DOHH2 (cell line): ENCODE measurements at regions not wholly inside any gene's neighbourhood (a gene's known extent, or its start where the extent isn't known, plus 50 kb on each side); places are given as distances from the start of the nearest gene placed in this dataset.

Experiments used
- H3F3A ChIP-seq: fragments of 200-600 bp; sonication (generic), shearing (Covaris generic); 2 replicates; pipeline ENCODE4 v1.6.0; 2016; ENCODE audit warnings: antibody characterized with exemption, mild to moderate bottlenecking; ENCODE audit not compliant: control insufficient read depth, insufficient read depth
- H3K27ac ChIP-seq: fragments of 200-600 bp; sonication (generic); 2 replicates; pipeline ENCODE4 v1.5.1; 2014; ENCODE audit warnings: low read depth, mild to moderate bottlenecking, low read length, moderate library complexity
- H3K27me3 ChIP-seq: fragments of 200-600 bp; sonication (generic); 2 replicates; pipeline ENCODE4 v1.6.1; 2014; ENCODE audit warnings: mild to moderate bottlenecking, low read length, mixed read lengths; ENCODE audit not compliant: control insufficient read depth
- H3K36me3 ChIP-seq: fragments of 200-600 bp; sonication (generic); 2 replicates; pipeline ENCODE4 v1.6.1; 2014; ENCODE audit warnings: mild to moderate bottlenecking, low read length, moderate library complexity, mixed read lengths; ENCODE audit not compliant: control insufficient read depth
- H3K4me1 ChIP-seq: fragments of 200-600 bp; sonication (generic); 2 replicates; pipeline ENCODE4 v1.6.1; 2014; ENCODE audit warnings: mild to moderate bottlenecking, low read length, mixed read lengths; ENCODE audit not compliant: control insufficient read depth
- H3K4me2 ChIP-seq: fragments of 200-600 bp; sonication (generic); 2 replicates; pipeline ENCODE4 v1.6.0; 2014; ENCODE audit warnings: mild to moderate bottlenecking, low read length, moderate library complexity
- H3K4me3 ChIP-seq: fragments of 200-600 bp; sonication (generic); 2 replicates; pipeline ENCODE4 v1.5.1; 2014; ENCODE audit warnings: mild to moderate bottlenecking, low read length, mixed read lengths
- H3K79me2 ChIP-seq: fragments of 200-600 bp; sonication (generic); 2 replicates; pipeline ENCODE4 v1.6.1; 2014; ENCODE audit warnings: mild to moderate bottlenecking, low read length, mixed read lengths; ENCODE audit not compliant: control insufficient read depth
- H3K9me2 ChIP-seq: fragments of 200-600 bp; sonication (generic); replicated peaks from 2 replicates; pipeline ENCODE4 v1.6.1; 2014; ENCODE audit warnings: mild to moderate bottlenecking, low read length, mixed read lengths; ENCODE audit not compliant: control insufficient read depth
- H3K9me3 ChIP-seq: fragments of 200-600 bp; sonication (generic); 2 replicates; pipeline ENCODE4 v1.6.1; 2014; ENCODE audit warnings: antibody characterized with exemption, low read length, mixed read lengths; ENCODE audit not compliant: control insufficient read depth, insufficient read depth
- H4K20me1 ChIP-seq: fragments of 200-600 bp; sonication (generic); 2 replicates; pipeline ENCODE4 v1.6.0; 2014; ENCODE audit warnings: low read depth, mild to moderate bottlenecking, antibody characterized with exemption, low read length, moderate library complexity; ENCODE audit not compliant: control insufficient read depth, insufficient read depth
- CTCF ChIP-seq: fragments of 200-600 bp; sonication (generic); IDR thresholded peaks from one replicate; pipeline ENCODE4 v1.5.1; 2014; ENCODE audit warnings: antibody characterized with exemption, mild to moderate bottlenecking, low read depth, low read length; ENCODE audit not compliant: poor library complexity, severe bottlenecking
- EZH2phosphoT487 ChIP-seq: fragments of 200-600 bp; sonication (generic); IDR thresholded peaks from 2 replicates; pipeline ENCODE4 v1.6.1; 2017; ENCODE audit warnings: borderline replicate concordance, mild to moderate bottlenecking, antibody characterized with exemption, low read length, moderate library complexity, mixed read lengths

- no peaks in the 10 kb centered on the region for H3K9me3 ChIP-seq
- H3K79me2 ChIP-seq, result no peaks in the 10 kb centered on the region
- no peaks in the 10 kb centered on the region for H4K20me1 ChIP-seq
- no peaks in the 10 kb centered on the region for H3K9me2 ChIP-seq
- no peaks in the 10 kb centered on the region for H3K27me3 ChIP-seq
- no peak overlapping the region for H3K27ac ChIP-seq
- TF ChIP-seq CTCF (no peak), EZH2phosphoT487 (no peak)
- no peak overlapping the region for H3K4me3 ChIP-seq
- H3F3A ChIP-seq, result no peaks in the 10 kb centered on the region
- H3K4me1 ChIP-seq, result no peaks in the 10 kb centered on the region
- H3K36me3 ChIP-seq, result no peaks in the 10 kb centered on the region
- no peak overlapping the region for H3K4me2 ChIP-seq
Measured at GRCh38 chr16:79500286-79500685, 100.3 kb downstream of the MAF start.

- Histone ChIP-seq H3K9me2 (no peaks in the 10 kb centered on the region), H3K4me2 (no peak overlapping the region), H4K20me1 (no peaks in the 10 kb centered on the region), H3K4me3 (no peak overlapping the region), H3K36me3 (no peaks in the 10 kb centered on the region), H3K27me3 (no peaks in the 10 kb centered on the region), H3K4me1 (no peaks in the 10 kb centered on the region), H3F3A (no peaks in the 10 kb centered on the region), H3K79me2 (no peaks in the 10 kb centered on the region), H3K27ac (no peak overlapping the region), H3K9me3 (no peaks in the 10 kb centered on the region)
- TF ChIP-seq EZH2phosphoT487 (no peak), CTCF (no peak)
Measured at GRCh38 chr16:79498928-79499327, 101.6 kb downstream of the MAF start.

GRCh38 chr16:79497606-79498350, 102.8 kb downstream of the MAF start:
- H4K20me1 ChIP-seq, result no peaks in the 10 kb centered on the region
- H3K36me3 ChIP-seq, result no peaks in the 10 kb centered on the region
- no peaks in the 10 kb centered on the region for H3K27me3 ChIP-seq
- TF ChIP-seq CTCF, result no peak
- no peak for TF ChIP-seq EZH2phosphoT487
- H3K9me3 ChIP-seq, result no peaks in the 10 kb centered on the region
- H3K79me2 ChIP-seq, result no peaks in the 10 kb centered on the region
- no peak overlapping the region for H3K4me2 ChIP-seq
- no peaks in the 10 kb centered on the region for H3F3A ChIP-seq
- no peak overlapping the region for H3K27ac ChIP-seq
- H3K4me3 ChIP-seq, result no peak overlapping the region
- H3K4me1 ChIP-seq, result no peaks in the 10 kb centered on the region
- H3K9me2 ChIP-seq, result no peaks in the 10 kb centered on the region
